Ishikawa (cell line): ENCODE measurements at regions not wholly inside any gene's neighbourhood (a gene's known extent, or its start where the extent isn't known, plus 50 kb on each side); places are given as distances from the start of the nearest gene placed in this dataset.

Source experiments
- CEBPB ChIP-seq: IDR thresholded peaks from 2 replicates; pipeline ENCODE4 v1.6.1; 2012
- CREB1 ChIP-seq: IDR thresholded peaks from 2 replicates; pipeline ENCODE4 v1.6.1; 2012; ENCODE audit warnings: low read depth
- EGR1 ChIP-seq: IDR thresholded peaks from 2 replicates; pipeline ENCODE4 v1.6.1; 2012
- EP300 ChIP-seq: IDR thresholded peaks from 2 replicates; pipeline ENCODE4 v1.6.1; 2012; ENCODE audit warnings: borderline replicate concordance
- FOXM1 ChIP-seq: IDR thresholded peaks from 2 replicates; pipeline ENCODE4 v1.6.1; 2012; ENCODE audit warnings: low read depth, borderline replicate concordance
- MAX ChIP-seq: IDR thresholded peaks from 2 replicates; pipeline ENCODE4 v1.6.1; 2012
- NFIC ChIP-seq: IDR thresholded peaks from 2 replicates; pipeline ENCODE4 v1.6.1; 2012
- RAD21 ChIP-seq: IDR thresholded peaks from 2 replicates; pipeline ENCODE4 v1.6.1; 2012; ENCODE audit warnings: low read depth
- REST ChIP-seq: IDR thresholded peaks from 2 replicates; pipeline ENCODE4 v1.6.1; 2012; ENCODE audit warnings: low read depth, mild to moderate bottlenecking
- TAF1 ChIP-seq: IDR thresholded peaks from 2 replicates; pipeline ENCODE4 v1.6.1; 2012; ENCODE audit warnings: low read depth, mild to moderate bottlenecking
- TCF12 ChIP-seq: IDR thresholded peaks from 2 replicates; pipeline ENCODE4 v1.6.1; 2012; ENCODE audit warnings: low read depth
- TEAD4 ChIP-seq: IDR thresholded peaks from 2 replicates; pipeline ENCODE4 v1.6.1; 2012
- USF1 ChIP-seq: IDR thresholded peaks from 2 replicates; pipeline ENCODE4 v1.6.1; 2012
- YY1 ChIP-seq: IDR thresholded peaks from 2 replicates; pipeline ENCODE4 v1.6.1; 2012; ENCODE audit warnings: low read depth
- ZBTB7A ChIP-seq: IDR thresholded peaks from 2 replicates; pipeline ENCODE4 v1.6.1; 2012; ENCODE audit warnings: low read depth

- TF ChIP-seq CREB1 (no peak), TEAD4 (no peak), MAX (no peak), REST (no peak), FOXM1 (no peak), NFIC (no peak)
Observed at GRCh38 chr15:87626860-87627259, 629.7 kb downstream of the NTRK3 start.

GRCh38 chr15:87623832-87624231 lies 632.7 kb downstream of the NTRK3 start:
- no peak for TF ChIP-seq FOXM1
- TF ChIP-seq TAF1, result no peak
- TF ChIP-seq RAD21, result no peak
- TF ChIP-seq CREB1, result no peak
- no peak for TF ChIP-seq EP300
- no peak for TF ChIP-seq YY1
- TF ChIP-seq EGR1, result no peak
- TF ChIP-seq NFIC, result no peak
- no peak for TF ChIP-seq CEBPB
- no peak for TF ChIP-seq REST
- TF ChIP-seq MAX, result no peak
- no peak for TF ChIP-seq TCF12

GRCh38 chr15:87620393-87620792 lies 636.1 kb downstream of the NTRK3 start:
- TF ChIP-seq MAX (no peak), ZBTB7A (no peak), TCF12 (no peak), EP300 (no peak), YY1 (no peak), TEAD4 (no peak), TAF1 (no peak), EGR1 (no peak), REST (no peak), NFIC (no peak), RAD21 (no peak)

- TF ChIP-seq CREB1, result no peak
- no peak for TF ChIP-seq RAD21
- no peak for TF ChIP-seq NFIC
- TF ChIP-seq MAX, result no peak
- TF ChIP-seq EP300, result no peak
- TF ChIP-seq USF1, result no peak
- TF ChIP-seq CEBPB, result no peak
- no peak for TF ChIP-seq FOXM1
- TF ChIP-seq TAF1, result no peak
- no peak for TF ChIP-seq ZBTB7A
- TF ChIP-seq TEAD4, result no peak
- no peak for TF ChIP-seq EGR1
- TF ChIP-seq TCF12, result no peak
- TF ChIP-seq YY1, result no peak
- TF ChIP-seq REST, result no peak
Observed at GRCh38 chr15:87619161-87619960, 637.2 kb downstream of the NTRK3 start.
